DND-41 (cell line): ENCODE measurements at regions not wholly inside any gene's neighbourhood (a gene's known extent, or its start where the extent isn't known, plus 50 kb on each side); places are given as distances from the start of the nearest gene placed in this dataset.

Experiments
- ATAC-seq: fragments of 200-7000 bp; cut with Tn5 transposase; 3 replicates; pipeline ENCODE4 v1.9.1; 2021; ENCODE audit warnings: low read depth; ENCODE audit not compliant: insufficient read depth
- DNase-seq: peaks from one replicate; pipeline ENCODE4 v3.0.0-alpha.2; 2020
- H2AFZ ChIP-seq: 2 replicates; pipeline ENCODE4 v1.6.0; 2012; ENCODE audit warnings: low read depth, low read length
- H3K27ac ChIP-seq: 2 replicates; pipeline ENCODE4 v1.5.1; 2012; ENCODE audit warnings: low read length, inconsistent platforms
- H3K27me3 ChIP-seq: fragments of 200-600 bp; sonication (generic); 2 replicates; pipeline ENCODE4 v1.6.0; 2012; ENCODE audit warnings: low read length, mild to moderate bottlenecking, inconsistent platforms; ENCODE audit not compliant: insufficient read depth, poor library complexity
- H3K36me3 ChIP-seq: 2 replicates; pipeline ENCODE4 v1.5.1; 2012; ENCODE audit warnings: low read length, inconsistent platforms; ENCODE audit not compliant: insufficient read depth
- H3K4me1 ChIP-seq: 2 replicates; pipeline ENCODE4 v1.5.1; 2012; ENCODE audit warnings: mild to moderate bottlenecking, low read length; ENCODE audit not compliant: insufficient read depth
- H3K4me2 ChIP-seq: 2 replicates; pipeline ENCODE4 v1.6.0; 2012; ENCODE audit warnings: mild to moderate bottlenecking, moderate library complexity, low read length, inconsistent platforms; ENCODE audit not compliant: insufficient read depth
- H3K4me3 ChIP-seq, 2 experiments: fragments of 200-600 bp in 1 of 2; shearing (Covaris generic) in 1 of 2; 2 replicates each; pipeline ENCODE4 v1.5.1; 2012 to 2016; ENCODE audit warnings: inconsistent platforms in 2 of 2, low read length in 2 of 2, mild to moderate bottlenecking in 2 of 2, low read depth in 1 of 2, moderate library complexity in 1 of 2
- H3K79me2 ChIP-seq: 2 replicates; pipeline ENCODE4 v1.6.0; 2012; ENCODE audit warnings: low read length, inconsistent platforms; ENCODE audit not compliant: insufficient read depth
- H3K9ac ChIP-seq: 2 replicates; pipeline ENCODE4 v1.6.0; 2012; ENCODE audit warnings: low read depth, mild to moderate bottlenecking, inconsistent platforms, low read length, moderate library complexity
- H3K9me3 ChIP-seq: 2 replicates; pipeline ENCODE4 v1.5.1; 2012; ENCODE audit warnings: low read length, moderate library complexity, mild to moderate bottlenecking, inconsistent platforms; ENCODE audit not compliant: insufficient read depth, severe bottlenecking
- H4K20me1 ChIP-seq: 2 replicates; pipeline ENCODE4 v1.6.0; 2012; ENCODE audit warnings: low read length; ENCODE audit not compliant: insufficient read depth
- EZH2 ChIP-seq: IDR thresholded peaks from 3 replicates; pipeline ENCODE4 v1.6.1; 2012; ENCODE audit warnings: borderline replicate concordance, low read depth, mild to moderate bottlenecking, moderate library complexity, low read length, inconsistent platforms; ENCODE audit not compliant: severe bottlenecking
- TF ChIP-seq, protein P1 (sequence below): IDR thresholded peaks from 2 replicates; pipeline ENCODE4 v1.5.1; 2012; ENCODE audit warnings: borderline replicate concordance, low read length, moderate library complexity, mild to moderate bottlenecking; ENCODE audit not compliant: poor library complexity, severe bottlenecking; ENCODE audit errors: extremely low read depth

DNA sequence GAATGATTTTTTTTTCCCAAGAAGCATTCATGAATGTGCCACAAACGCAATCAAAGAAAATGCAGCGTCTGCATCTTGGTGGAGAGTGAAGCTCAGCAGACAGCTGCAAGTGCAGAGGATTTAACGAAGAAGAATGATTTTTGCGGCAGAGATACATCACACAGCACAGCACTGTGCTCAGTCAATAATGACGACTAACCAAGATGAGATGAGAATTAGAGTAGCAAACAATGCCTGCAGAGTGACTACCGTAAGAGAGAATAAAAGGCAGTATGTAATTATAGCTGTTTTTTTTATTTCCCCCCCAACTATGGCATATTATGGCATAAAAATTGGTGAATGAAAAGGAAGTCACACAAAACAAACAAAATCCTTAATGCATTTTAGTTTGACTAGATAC is 218.0 kb upstream of the ROBO1 start:
- Histone ChIP-seq H3K79me2 (no peaks in the 10 kb centered on the region), H3K27ac (no peak overlapping the region), H4K20me1 (no peaks in the 10 kb centered on the region), H3K27me3 (no peaks in the 10 kb centered on the region), H3K36me3 (no peaks in the 10 kb centered on the region), H3K4me1 (no peaks in the 10 kb centered on the region), H3K4me3 (no peak overlapping the region), H3K9ac (no peak overlapping the region), H3K9me3 (no peaks in the 10 kb centered on the region), H2AFZ (no peak overlapping the region), H3K4me2 (no peak overlapping the region)
- TF ChIP-seq EZH2 = no peak
- TF ChIP-seq, protein P1, sequence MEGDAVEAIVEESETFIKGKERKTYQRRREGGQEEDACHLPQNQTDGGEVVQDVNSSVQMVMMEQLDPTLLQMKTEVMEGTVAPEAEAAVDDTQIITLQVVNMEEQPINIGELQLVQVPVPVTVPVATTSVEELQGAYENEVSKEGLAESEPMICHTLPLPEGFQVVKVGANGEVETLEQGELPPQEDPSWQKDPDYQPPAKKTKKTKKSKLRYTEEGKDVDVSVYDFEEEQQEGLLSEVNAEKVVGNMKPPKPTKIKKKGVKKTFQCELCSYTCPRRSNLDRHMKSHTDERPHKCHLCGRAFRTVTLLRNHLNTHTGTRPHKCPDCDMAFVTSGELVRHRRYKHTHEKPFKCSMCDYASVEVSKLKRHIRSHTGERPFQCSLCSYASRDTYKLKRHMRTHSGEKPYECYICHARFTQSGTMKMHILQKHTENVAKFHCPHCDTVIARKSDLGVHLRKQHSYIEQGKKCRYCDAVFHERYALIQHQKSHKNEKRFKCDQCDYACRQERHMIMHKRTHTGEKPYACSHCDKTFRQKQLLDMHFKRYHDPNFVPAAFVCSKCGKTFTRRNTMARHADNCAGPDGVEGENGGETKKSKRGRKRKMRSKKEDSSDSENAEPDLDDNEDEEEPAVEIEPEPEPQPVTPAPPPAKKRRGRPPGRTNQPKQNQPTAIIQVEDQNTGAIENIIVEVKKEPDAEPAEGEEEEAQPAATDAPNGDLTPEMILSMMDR = no peak
- DNase-seq (no peak), ATAC-seq (no peak)

DNA sequence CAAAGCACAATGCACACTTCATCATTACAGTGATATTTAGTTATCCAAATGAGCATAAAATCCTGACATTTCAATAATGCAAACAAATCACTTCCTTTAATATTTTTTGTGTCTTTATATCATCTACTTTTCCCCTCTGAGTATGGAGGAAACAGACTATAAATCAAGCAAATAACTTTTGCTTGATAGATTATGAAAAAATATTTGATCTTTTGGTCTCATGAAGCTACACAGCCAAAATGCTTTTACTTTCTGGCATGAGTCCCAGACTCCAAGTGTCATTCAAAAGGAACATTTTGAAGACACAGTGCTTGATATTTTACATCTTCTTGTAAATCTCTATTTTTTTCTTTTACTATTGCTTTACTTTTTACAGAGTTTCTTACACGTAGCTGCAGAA is 215.3 kb upstream of the ROBO1 start:
- H3K27ac ChIP-seq = no peak overlapping the region
- H3K4me2 ChIP-seq = no peak overlapping the region
- no peaks in the 10 kb centered on the region for H3K79me2 ChIP-seq
- no peak overlapping the region for H3K4me3 ChIP-seq
- no peaks in the 10 kb centered on the region for H3K27me3 ChIP-seq
- H3K36me3 ChIP-seq = no peaks in the 10 kb centered on the region
- no peaks in the 10 kb centered on the region for H3K4me1 ChIP-seq
- H3K9me3 ChIP-seq = no peaks in the 10 kb centered on the region
- no peaks in the 10 kb centered on the region for H4K20me1 ChIP-seq
- ATAC-seq (no peak), DNase-seq (no peak)
- no peak overlapping the region for H3K9ac ChIP-seq
- no peak overlapping the region for H2AFZ ChIP-seq
- TF ChIP-seq, protein P1 = no peak
- no peak for TF ChIP-seq EZH2

DNA sequence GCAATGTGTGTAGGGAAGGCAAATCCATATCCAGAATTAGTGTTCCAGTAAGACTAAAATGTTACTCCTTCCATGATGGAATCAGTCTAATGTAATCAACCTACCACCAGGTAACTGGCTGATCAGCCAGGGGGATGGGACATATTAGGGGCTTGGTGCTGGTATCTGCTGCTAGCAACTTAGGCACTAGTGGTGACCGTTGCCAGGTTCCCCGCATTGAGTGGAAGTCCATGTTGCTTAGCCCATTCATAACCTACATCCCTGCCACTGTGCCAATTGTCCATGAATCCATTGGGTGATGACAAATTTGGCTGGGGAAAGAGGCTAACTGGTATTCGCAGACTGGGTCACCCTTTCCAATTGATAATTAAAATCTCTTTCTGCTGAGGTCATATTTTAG is 212.2 kb upstream of the ROBO1 start:
- no peaks in the 10 kb centered on the region for H3K79me2 ChIP-seq
- no peak overlapping the region for H2AFZ ChIP-seq
- H3K4me3 ChIP-seq = no peak overlapping the region
- no peak overlapping the region for H3K4me2 ChIP-seq
- DNase-seq (no peak), ATAC-seq (no peak)
- H3K9me3 ChIP-seq = no peaks in the 10 kb centered on the region
- H4K20me1 ChIP-seq = no peaks in the 10 kb centered on the region
- no peaks in the 10 kb centered on the region for H3K36me3 ChIP-seq
- H3K9ac ChIP-seq = no peak overlapping the region
- TF ChIP-seq, protein P1 = no peak
- no peak for TF ChIP-seq EZH2
- H3K4me1 ChIP-seq = no peaks in the 10 kb centered on the region
- no peaks in the 10 kb centered on the region for H3K27me3 ChIP-seq
- no peak overlapping the region for H3K27ac ChIP-seq

DNA sequence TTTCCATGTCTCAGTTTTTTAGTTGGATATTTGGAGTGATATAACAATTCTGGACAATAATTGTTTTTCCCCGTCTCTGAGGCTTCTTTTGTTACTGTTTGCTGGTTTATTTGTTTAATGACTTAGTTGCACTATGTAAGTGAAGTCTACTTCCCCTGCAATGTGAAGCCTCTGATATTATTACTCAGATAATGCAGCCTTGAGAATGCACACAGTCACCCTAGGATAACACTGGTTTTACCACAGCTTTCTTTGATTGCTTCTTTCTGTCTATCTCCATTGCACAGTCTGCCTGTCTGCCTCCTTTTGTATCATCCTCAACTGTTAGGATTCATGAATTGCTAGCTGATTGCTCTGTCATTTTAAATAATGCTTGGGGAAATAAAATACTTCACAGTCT is 208.7 kb upstream of the ROBO1 start:
- no peaks in the 10 kb centered on the region for H3K4me1 ChIP-seq
- no peaks in the 10 kb centered on the region for H3K9me3 ChIP-seq
- no peaks in the 10 kb centered on the region for H3K36me3 ChIP-seq
- H3K4me3 ChIP-seq = no peak overlapping the region
- no peak overlapping the region for H2AFZ ChIP-seq
- DNase-seq (no peak), ATAC-seq (no peak)
- no peaks in the 10 kb centered on the region for H3K27me3 ChIP-seq
- no peak overlapping the region for H3K4me2 ChIP-seq
- TF ChIP-seq, protein P1 = no peak
- TF ChIP-seq EZH2 = no peak
- no peaks in the 10 kb centered on the region for H3K79me2 ChIP-seq
- H4K20me1 ChIP-seq = no peaks in the 10 kb centered on the region
- no peak overlapping the region for H3K27ac ChIP-seq
- H3K9ac ChIP-seq = no peak overlapping the region
